Natural killer cell (primary cell): ENCODE measurements at regions not wholly inside any gene's neighbourhood (a gene's known extent, or its start where the extent isn't known, plus 50 kb on each side); places are given as distances from the start of the nearest gene placed in this dataset.

Experiments used
- ATAC-seq, 3 donors: fragments of 150-1000 bp in 2 of 3; fragments of 200-7000 bp in 1 of 3; cut with Tn5 transposase; 1 replicate in 1 of 3; 2 replicates in 2 of 3; pipeline ENCODE4 v1.10.0; 2021; ENCODE audit warnings: mild to moderate bottlenecking in 2 of 3, moderate library complexity in 2 of 3
- DNase-seq, 2 donors: peaks; one replicate each; pipeline versions ENCODE4 v3.0.0 to v3.0.0-alpha.2; 2013 to 2021; ENCODE audit warnings: mixed read lengths in 1 of 2
- H3K27ac ChIP-seq: one replicate; pipeline ENCODE4 v1.5.1; 2013; ENCODE audit warnings: mild to moderate bottlenecking, low read length
- H3K27me3 ChIP-seq: one replicate; pipeline ENCODE4 v1.6.1; 2013; ENCODE audit warnings: low read length; ENCODE audit not compliant: control insufficient read depth, insufficient read depth
- H3K36me3 ChIP-seq: one replicate; pipeline ENCODE4 v1.6.1; 2013; ENCODE audit warnings: low read length; ENCODE audit not compliant: control insufficient read depth, insufficient read depth
- H3K4me1 ChIP-seq: one replicate; pipeline ENCODE4 v1.6.1; 2013; ENCODE audit warnings: low read length; ENCODE audit not compliant: control insufficient read depth, insufficient read depth
- H3K4me3 ChIP-seq: one replicate; pipeline ENCODE4 v1.5.1; 2013; ENCODE audit warnings: low read length
- H3K9me3 ChIP-seq: one replicate; pipeline ENCODE4 v1.6.1; 2013; ENCODE audit warnings: low read length; ENCODE audit not compliant: control insufficient read depth, insufficient read depth
- H3K27ac Mint-ChIP-seq, 2 donors: one replicate each; pipeline ENCODE4 v1.8.0; 2022; ENCODE audit warnings: mild to moderate bottlenecking in 2 of 2, mixed read lengths in 2 of 2, moderate library complexity in 1 of 2
- H3K27me3 Mint-ChIP-seq, 2 donors: one replicate each; pipeline ENCODE4 v1.8.0; 2022; ENCODE audit warnings: low read depth in 2 of 2, mixed read lengths in 2 of 2
- H3K36me3 Mint-ChIP-seq: one replicate; pipeline ENCODE4 v1.8.0; 2022; ENCODE audit warnings: mixed read lengths
- H3K4me1 Mint-ChIP-seq, 2 donors: one replicate each; pipeline ENCODE4 v1.8.0; 2022; ENCODE audit warnings: mixed read lengths in 2 of 2
- H3K4me3 Mint-ChIP-seq: one replicate; pipeline ENCODE4 v1.8.0; 2022; ENCODE audit warnings: mild to moderate bottlenecking, moderate library complexity, mixed read lengths
- H3K9me3 Mint-ChIP-seq, 2 donors: one replicate each; pipeline ENCODE4 v1.8.0; 2022; ENCODE audit warnings: mixed read lengths in 2 of 2
- WGBS: methylation state at CpG from one replicate; pipeline ENCODE4 v1.1.7; 2013; ENCODE audit warnings: missing lambda C conversion rate; ENCODE audit not compliant: insufficient coverage; 5-methylcytosine and 5-hydroxymethylcytosine counted together
- intact Hi-C: fragments of 100-400 bp; cut with micrococcal nuclease; formaldehyde crosslinking; loops from one replicate; pipeline ENCODE4 v1.14.2; 2022
- TF ChIP-seq, protein P1 (sequence below): fragments of 200-600 bp; IDR thresholded peaks from one replicate; pipeline ENCODE4 v1.8.0; 2022; ENCODE audit warnings: antibody characterized with exemption

DNA sequence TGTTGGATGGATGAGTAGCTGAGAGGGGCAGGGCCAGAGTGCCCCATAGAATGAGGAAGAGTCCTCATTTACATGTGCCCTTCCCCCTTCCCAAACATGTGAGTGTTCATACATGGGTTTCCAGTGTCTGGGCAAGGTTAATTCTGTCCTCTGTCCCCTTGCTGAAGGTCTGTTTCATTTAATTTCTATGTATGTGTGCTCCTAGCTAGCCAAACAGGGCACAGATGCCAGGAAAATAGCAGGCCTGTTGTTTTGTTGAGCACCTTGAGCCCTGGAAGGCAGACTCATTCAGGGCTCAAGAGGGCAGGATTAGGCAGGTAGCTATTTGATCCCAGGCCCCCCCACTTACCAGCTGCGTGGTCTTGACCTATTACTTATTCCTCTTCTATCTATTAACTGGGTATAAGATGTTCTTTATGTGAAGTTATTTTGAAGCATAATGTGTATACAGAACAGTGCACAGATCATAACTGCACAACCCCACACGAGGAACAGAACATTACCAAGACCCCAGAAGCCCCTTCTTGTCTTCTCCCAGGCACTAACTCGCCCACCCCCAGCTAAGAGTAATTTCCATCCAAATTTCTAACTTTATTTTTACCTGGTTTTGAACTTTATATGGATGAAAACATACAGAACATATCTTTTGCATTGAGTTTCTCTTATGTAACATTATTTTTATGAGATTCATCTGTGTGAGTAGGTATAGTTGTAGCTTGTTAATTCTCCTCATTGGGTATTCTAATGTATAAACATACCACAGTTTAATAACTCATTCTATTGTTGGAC lies 164.3 kb downstream of the RPIA start:
- Histone ChIP-seq H3K4me3 (no peak overlapping the region), H3K36me3 (no peaks in the 10 kb centered on the region), H3K27me3 (no peaks in the 10 kb centered on the region), H3K27ac (peak overlapping the region; percentile 43), H3K9me3 (no peaks in the 10 kb centered on the region), H3K4me1 (peaks cover 7% of the 10 kb centered on the region)
- ATAC-seq (peak in 1 of 3 donors; percentile 25), DNase-seq (no peak)
- peaks cover 8 to 9% of the 10 kb centered on the region in 2 donors for H3K27me3 Mint-ChIP-seq
- H3K4me1 Mint-ChIP-seq = no peaks in the 10 kb centered on the region
- no peaks in the 10 kb centered on the region for H3K36me3 Mint-ChIP-seq
- no peaks in the 10 kb centered on the region for H3K9me3 Mint-ChIP-seq
- intact Hi-C loops = no loop called here
- WGBS = 75% methylated on average over 2 of the region's 3 CpGs
- TF ChIP-seq, protein P1, sequence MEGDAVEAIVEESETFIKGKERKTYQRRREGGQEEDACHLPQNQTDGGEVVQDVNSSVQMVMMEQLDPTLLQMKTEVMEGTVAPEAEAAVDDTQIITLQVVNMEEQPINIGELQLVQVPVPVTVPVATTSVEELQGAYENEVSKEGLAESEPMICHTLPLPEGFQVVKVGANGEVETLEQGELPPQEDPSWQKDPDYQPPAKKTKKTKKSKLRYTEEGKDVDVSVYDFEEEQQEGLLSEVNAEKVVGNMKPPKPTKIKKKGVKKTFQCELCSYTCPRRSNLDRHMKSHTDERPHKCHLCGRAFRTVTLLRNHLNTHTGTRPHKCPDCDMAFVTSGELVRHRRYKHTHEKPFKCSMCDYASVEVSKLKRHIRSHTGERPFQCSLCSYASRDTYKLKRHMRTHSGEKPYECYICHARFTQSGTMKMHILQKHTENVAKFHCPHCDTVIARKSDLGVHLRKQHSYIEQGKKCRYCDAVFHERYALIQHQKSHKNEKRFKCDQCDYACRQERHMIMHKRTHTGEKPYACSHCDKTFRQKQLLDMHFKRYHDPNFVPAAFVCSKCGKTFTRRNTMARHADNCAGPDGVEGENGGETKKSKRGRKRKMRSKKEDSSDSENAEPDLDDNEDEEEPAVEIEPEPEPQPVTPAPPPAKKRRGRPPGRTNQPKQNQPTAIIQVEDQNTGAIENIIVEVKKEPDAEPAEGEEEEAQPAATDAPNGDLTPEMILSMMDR = no peak
- H3K4me3 Mint-ChIP-seq = no peak overlapping the region
- no peak overlapping the region for H3K27ac Mint-ChIP-seq

DNA sequence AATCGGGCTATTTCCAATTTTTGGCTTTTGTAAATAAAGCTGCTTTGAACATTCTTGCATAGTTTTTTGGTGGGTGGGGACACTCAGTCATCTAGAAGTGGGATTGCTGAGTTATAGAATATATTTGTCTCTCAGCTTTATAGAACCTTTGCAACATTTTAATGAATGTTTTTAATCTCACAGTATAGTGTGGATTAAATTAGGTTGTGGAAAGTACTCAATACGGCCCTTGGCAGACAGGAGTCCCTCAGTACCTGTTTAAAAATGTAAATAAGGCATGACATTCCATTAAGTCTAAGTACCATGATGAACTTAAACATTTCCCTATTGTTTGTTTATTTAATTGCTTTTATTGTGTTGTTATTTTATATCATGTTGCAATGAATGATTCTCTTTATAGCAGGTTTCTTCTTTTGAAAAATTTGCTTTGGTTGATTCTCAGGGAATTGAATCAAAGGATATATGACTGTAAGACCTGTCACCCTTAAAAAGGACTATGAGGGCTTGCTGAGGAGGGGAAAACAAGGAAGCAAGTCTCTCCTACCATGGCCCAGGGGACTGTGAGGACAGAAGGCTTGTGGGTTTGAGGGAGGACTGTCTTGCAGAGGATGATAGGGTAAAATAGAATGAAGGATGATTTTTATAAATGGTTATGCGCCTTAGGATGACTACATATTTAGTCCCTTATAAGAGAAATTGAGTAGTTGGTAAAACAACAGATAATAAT lies 165.1 kb downstream of the RPIA start:
- H3K9me3 Mint-ChIP-seq = no peaks in the 10 kb centered on the region
- Histone ChIP-seq H3K9me3 (no peaks in the 10 kb centered on the region), H3K27ac (peak overlapping the region; percentile 76), H3K27me3 (no peaks in the 10 kb centered on the region), H3K36me3 (no peaks in the 10 kb centered on the region), H3K4me3 (peak overlapping the region; percentile 8), H3K4me1 (peaks cover 7% of the 10 kb centered on the region)
- no peak for ATAC-seq
- no peaks in the 10 kb centered on the region for H3K4me1 Mint-ChIP-seq
- H3K27ac Mint-ChIP-seq = no peak overlapping the region
- no peaks in the 10 kb centered on the region for H3K36me3 Mint-ChIP-seq
- WGBS = 60% methylated on average over 1 of the region's 3 CpGs
- H3K4me3 Mint-ChIP-seq = no peak overlapping the region
- intact Hi-C loops = no loop called here
- TF ChIP-seq, protein P1 = no peak
- H3K27me3 Mint-ChIP-seq = peaks cover 9 to 14% of the 10 kb centered on the region in 2 donors
- no peak for DNase-seq

DNA sequence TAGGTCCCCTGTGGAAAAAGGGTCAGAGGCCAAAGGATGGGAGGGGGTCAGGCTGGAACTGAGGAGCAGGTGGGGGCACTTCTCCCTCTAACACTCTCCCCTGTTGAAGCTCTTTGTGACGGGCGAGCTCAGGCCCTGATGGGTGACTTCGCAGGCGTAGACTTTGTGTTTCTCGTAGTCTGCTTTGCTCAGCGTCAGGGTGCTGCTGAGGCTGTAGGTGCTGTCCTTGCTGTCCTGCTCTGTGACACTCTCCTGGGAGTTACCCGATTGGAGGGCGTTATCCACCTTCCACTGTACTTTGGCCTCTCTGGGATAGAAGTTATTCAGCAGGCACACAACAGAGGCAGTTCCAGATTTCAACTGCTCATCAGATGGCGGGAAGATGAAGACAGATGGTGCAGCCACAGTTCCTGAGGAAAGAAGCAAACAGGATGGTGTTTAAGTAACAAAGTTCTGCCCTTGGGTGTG lies 165.8 kb downstream of the RPIA start:
- ATAC-seq (no peak), DNase-seq (no peak)
- TF ChIP-seq, protein P1 = no peak
- Histone ChIP-seq H3K4me3 (peak overlapping the region; percentile 53), H3K27ac (peak overlapping the region; percentile 76), H3K4me1 (peaks cover 7% of the 10 kb centered on the region), H3K27me3 (no peaks in the 10 kb centered on the region), H3K9me3 (no peaks in the 10 kb centered on the region), H3K36me3 (no peaks in the 10 kb centered on the region)
- Mint-ChIP-seq H3K9me3 (no peaks in the 10 kb centered on the region), H3K4me1 (no peaks in the 10 kb centered on the region), H3K27me3 (peaks cover 5 to 14% of the 10 kb centered on the region in 2 donors), H3K36me3 (no peaks in the 10 kb centered on the region), H3K4me3 (no peak overlapping the region), H3K27ac (no peak overlapping the region)
- WGBS = 92% methylated on average over 9 of the region's 9 CpGs
- intact Hi-C loops = no loop called here
